Gastroesophageal sphincter (tissue), 4 donors: ENCODE measurements at regions not wholly inside any gene's neighbourhood (a gene's known extent, or its start where the extent isn't known, plus 50 kb on each side); places are given as distances from the start of the nearest gene placed in this dataset.

Experiments
- ATAC-seq: fragments of 150-250 bp; one replicate; pipeline ENCODE4 v1.9.1; 2016; ENCODE audit warnings: mild to moderate bottlenecking, moderate library complexity
- H3K27ac ChIP-seq, 4 donors: fragments of 200-600 bp; sonication (generic) in 3 of 4; 1 replicate in 3 of 4; 2 replicates in 1 of 4; pipeline ENCODE4 v1.5.1; 2016 to 2019
- H3K27me3 ChIP-seq: fragments of 200-600 bp; sonication (generic); one replicate; pipeline ENCODE4 v1.5.1; 2019
- H3K36me3 ChIP-seq, 2 donors: fragments of 200-600 bp; sonication (generic); one replicate each; pipeline ENCODE4 v1.5.1; 2019; ENCODE audit warnings: control low read depth in 1 of 2
- H3K4me1 ChIP-seq, 3 donors: fragments of 200-600 bp; sonication (generic); 1 replicate in 2 of 3; 2 replicates in 1 of 3; pipeline ENCODE4 v1.5.1; 2016 to 2019; ENCODE audit warnings: control low read depth in 2 of 3
- H3K4me3 ChIP-seq, 2 donors: fragments of 200-600 bp; sonication (generic); one replicate each; pipeline ENCODE4 v1.5.1; 2019; ENCODE audit warnings: mild to moderate bottlenecking in 1 of 2, moderate library complexity in 1 of 2
- H3K9me3 ChIP-seq, 3 donors: fragments of 200-600 bp; sonication (generic); one replicate each; pipeline ENCODE4 v1.5.1; 2017 to 2019; ENCODE audit warnings: control low read depth in 2 of 3
- CTCF ChIP-seq, 4 experiments: fragments of 200-600 bp in 2 of 4; fragments of 450-650 bp in 2 of 4; sonication (generic) in 1 of 4; IDR thresholded peaks; one replicate each; pipeline ENCODE4 v1.5.1; 2017 to 2019; ENCODE audit warnings: antibody characterized with exemption in 4 of 4, mild to moderate bottlenecking in 2 of 4, moderate library complexity in 2 of 4
- EP300 ChIP-seq: sonication (generic); formaldehyde crosslinking; IDR thresholded peaks from one replicate; pipeline ENCODE4 v1.6.1; 2017; ENCODE audit warnings: antibody characterized with exemption, mild to moderate bottlenecking
- POLR2A ChIP-seq, 2 donors: fragments of 450-650 bp; IDR thresholded peaks; one replicate each; pipeline ENCODE4 v1.6.1; 2017; ENCODE audit warnings: antibody characterized with exemption in 2 of 2, mild to moderate bottlenecking in 2 of 2, moderate library complexity in 1 of 2
- POLR2AphosphoS5 ChIP-seq: sonication (generic); formaldehyde crosslinking; IDR thresholded peaks from one replicate; pipeline ENCODE4 v1.6.1; 2017; ENCODE audit warnings: antibody characterized with exemption
- WGBS, 2 donors: methylation state at CpG; one replicate each; pipeline ENCODE4 v1.1.5; 2018; ENCODE audit warnings: low coverage in 1 of 2; 5-methylcytosine and 5-hydroxymethylcytosine counted together

- Histone ChIP-seq H3K4me1 (peaks cover 0 to 8% (median 0%) of the 10 kb centered on the region in 3 donors), H3K4me3 (no peak overlapping the region), H3K9me3 (no peaks in the 10 kb centered on the region), H3K27me3 (no peaks in the 10 kb centered on the region), H3K36me3 (no peaks in the 10 kb centered on the region), H3K27ac (no peak overlapping the region)
- WGBS, 2 donors, result 35 to 52% methylated on average over 2 to 7 of the region's 7 CpGs
- no peak for ATAC-seq
- TF ChIP-seq CTCF (IDR thresholded peaks at IDR 0.05), result no peak
- no peak for TF ChIP-seq EP300
- TF ChIP-seq POLR2A (IDR thresholded peaks at IDR 0.05), result no peak
These were observed 89.9 kb upstream of the AKIRIN2 start for GRCh38 chr6:87791982-87792381.

GRCh38 chr6:87791485-87791884 lies 89.5 kb upstream of the AKIRIN2 start:
- H3K36me3 ChIP-seq, result no peaks in the 10 kb centered on the region
- no peak overlapping the region for H3K4me3 ChIP-seq
- ATAC-seq, result no peak
- H3K4me1 ChIP-seq, result peaks cover 0 to 3% (median 0%) of the 10 kb centered on the region in 3 donors
- 76 to 90% methylated on average over 2 to 6 of the region's 6 CpGs for WGBS, 2 donors
- no peak for TF ChIP-seq EP300
- no peak for TF ChIP-seq POLR2A (IDR thresholded peaks at IDR 0.05)
- no peak for TF ChIP-seq POLR2AphosphoS5
- TF ChIP-seq CTCF (IDR thresholded peaks at IDR 0.05), result no peak
- no peaks in the 10 kb centered on the region for H3K27me3 ChIP-seq
- H3K27ac ChIP-seq, result no peak overlapping the region
- H3K9me3 ChIP-seq, result no peaks in the 10 kb centered on the region

GRCh38 chr6:87791029-87791428 lies 89.0 kb upstream of the AKIRIN2 start:
- no peaks in the 10 kb centered on the region for H3K4me1 ChIP-seq
- H3K4me3 ChIP-seq, result no peak overlapping the region
- no peak for ATAC-seq
- H3K9me3 ChIP-seq, result no peaks in the 10 kb centered on the region
- no peaks in the 10 kb centered on the region for H3K27me3 ChIP-seq
- H3K36me3 ChIP-seq, result no peaks in the 10 kb centered on the region
- TF ChIP-seq POLR2AphosphoS5 (no peak), POLR2A (IDR thresholded peaks at IDR 0.05) (no peak), CTCF (IDR thresholded peaks at IDR 0.05) (no peak), EP300 (no peak)
- H3K27ac ChIP-seq, result no peak overlapping the region

- WGBS, 2 donors, result 64 to 84% methylated on average over 3 of the region's 3 CpGs
- Histone ChIP-seq H3K4me3 (no peak overlapping the region), H3K9me3 (no peaks in the 10 kb centered on the region), H3K27me3 (no peaks in the 10 kb centered on the region), H3K36me3 (no peaks in the 10 kb centered on the region), H3K4me1 (no peaks in the 10 kb centered on the region), H3K27ac (no peak overlapping the region)
- no peak for TF ChIP-seq EP300
- TF ChIP-seq CTCF (IDR thresholded peaks at IDR 0.05), result no peak
- ATAC-seq, result no peak
These were observed 87.9 kb upstream of the AKIRIN2 start for GRCh38 chr6:87789900-87790290.

GRCh38 chr6:87789198-87789899 lies 87.3 kb upstream of the AKIRIN2 start:
- WGBS, 2 donors, result 73% methylated on average over 1 of the region's 2 CpGs; no CpG with 5 or more reads in 1 of the 2 donors
- Histone ChIP-seq H3K4me3 (no peak overlapping the region), H3K27me3 (no peaks in the 10 kb centered on the region), H3K36me3 (no peaks in the 10 kb centered on the region), H3K9me3 (no peaks in the 10 kb centered on the region), H3K27ac (no peak overlapping the region), H3K4me1 (no peaks in the 10 kb centered on the region)
- TF ChIP-seq CTCF (IDR thresholded peaks at IDR 0.05) (no peak), POLR2AphosphoS5 (no peak), POLR2A (IDR thresholded peaks at IDR 0.05) (no peak), EP300 (no peak)
- peak; percentile 79 for ATAC-seq
